NCI-H1417 treated with DMSO at 0.1 percent for 48 hours (cell line): ENCODE measurements at regions not wholly inside any gene's neighbourhood (a gene's known extent, or its start where the extent isn't known, plus 50 kb on each side); places are given as distances from the start of the nearest gene placed in this dataset.
"Not testable (repeated sequence)": the region's sequence is repeated elsewhere in the genome, so short reads cannot be mapped to it uniquely, and the experiment has no call there.

ENCODE experiments used
- DNase-seq: peaks from one replicate; lab custom pipeline; 2025; lab: John Stamatoyannopoulos, UW

- DNase-seq = no peak
These were observed 119.8 kb upstream of the SLC38A4 start for GRCh38 chr12:46945591-46945990.

DNA sequence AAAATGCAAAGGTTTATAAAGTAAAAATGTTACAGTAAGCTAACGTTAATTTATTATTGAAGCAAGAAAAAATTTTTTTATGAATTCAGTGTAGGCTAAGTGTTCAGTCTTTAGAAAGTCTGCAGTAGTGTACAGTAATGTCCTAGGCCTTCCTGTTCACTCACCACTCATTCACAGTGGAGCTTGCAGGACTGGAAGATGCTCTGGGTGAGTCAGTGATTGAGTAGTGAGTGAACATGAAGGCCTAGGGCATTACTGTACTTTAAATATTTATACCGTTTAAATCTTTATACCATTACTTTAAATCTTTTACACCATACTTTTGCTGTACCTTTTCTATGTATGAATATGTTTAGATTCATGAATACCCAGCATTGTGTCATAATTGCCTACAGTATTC lies 120.3 kb upstream of the SLC38A4 start:
- DNase-seq = no peak

DNA sequence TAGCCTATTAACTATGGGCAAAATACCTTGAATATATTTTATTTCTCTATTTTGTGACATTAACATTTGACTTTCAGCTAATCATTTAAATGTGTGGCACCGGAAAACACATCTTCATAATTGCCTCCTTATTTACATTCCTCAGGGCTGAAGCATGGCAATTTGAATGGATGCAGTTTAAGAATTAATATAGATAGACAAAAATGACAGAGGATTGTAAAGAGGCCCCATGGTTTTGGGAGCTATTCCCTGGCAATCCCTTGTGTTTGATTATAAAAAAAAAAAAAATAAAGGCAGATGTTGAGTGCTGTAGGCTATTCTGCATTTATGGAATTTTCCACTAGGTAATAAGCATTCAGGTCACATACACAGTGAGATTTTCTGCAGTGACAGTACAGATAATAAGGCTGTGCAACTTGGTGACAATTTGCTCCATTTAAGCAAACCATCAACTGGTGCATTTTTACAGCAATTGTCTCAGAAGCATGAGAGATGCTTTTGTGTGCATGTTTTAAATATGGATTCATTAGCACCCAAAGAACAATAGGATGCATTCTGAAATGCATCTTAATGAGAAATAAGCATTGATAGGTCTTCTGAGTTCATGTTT lies 123.2 kb upstream of the SLC38A4 start:
- no peak for DNase-seq

DNA sequence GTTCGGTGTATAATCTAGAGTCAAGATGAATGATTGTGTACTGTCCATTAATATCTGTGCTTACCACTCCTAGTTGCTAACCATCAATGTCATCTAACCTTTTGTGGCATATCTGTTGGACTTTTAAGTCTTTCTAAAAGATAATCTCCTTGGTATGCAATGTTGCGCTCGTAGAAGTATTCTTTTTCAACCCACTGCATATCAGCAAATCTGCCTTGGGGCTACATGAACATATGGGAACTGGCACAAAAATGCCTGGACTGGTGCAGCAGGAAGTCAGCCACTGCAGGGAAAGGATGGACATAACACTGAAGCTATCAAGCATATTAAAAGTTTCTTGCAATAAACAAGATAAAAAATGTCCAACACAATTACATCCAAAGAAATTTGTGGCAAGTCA lies 124.3 kb upstream of the SLC38A4 start:
- no peak for DNase-seq

- no peak for DNase-seq
These were observed 126.4 kb upstream of the PCED1B start for GRCh38 chr12:46952880-46953483.

GRCh38 chr12:46956451-46957035 lies 122.9 kb upstream of the PCED1B start:
- DNase-seq = no peak

DNA sequence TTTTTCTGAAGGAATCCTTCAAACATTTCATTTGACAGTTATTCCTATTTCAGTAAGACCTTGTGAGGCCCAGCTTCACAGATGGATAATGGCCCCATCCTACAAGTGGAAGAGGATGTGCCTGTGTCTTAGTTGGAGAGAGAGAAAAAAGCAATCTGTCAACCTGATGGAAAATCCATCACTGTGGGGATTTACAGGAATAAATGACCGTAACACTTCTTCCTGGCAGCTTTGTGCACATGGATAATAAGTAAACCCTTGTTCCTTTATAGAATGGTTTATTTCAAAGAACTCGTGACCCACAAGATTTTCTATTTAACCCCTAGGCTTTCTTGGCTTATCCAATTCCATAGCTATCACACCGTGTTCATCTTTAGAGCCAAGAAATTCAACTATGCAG lies 121.4 kb upstream of the PCED1B start:
- no peak for DNase-seq

GRCh38 chr12:46958599-46959290 lies 120.7 kb upstream of the PCED1B start:
- DNase-seq = no peak

- DNase-seq = no peak
These were observed 119.9 kb upstream of the PCED1B start for GRCh38 chr12:46959502-46959901.

DNA sequence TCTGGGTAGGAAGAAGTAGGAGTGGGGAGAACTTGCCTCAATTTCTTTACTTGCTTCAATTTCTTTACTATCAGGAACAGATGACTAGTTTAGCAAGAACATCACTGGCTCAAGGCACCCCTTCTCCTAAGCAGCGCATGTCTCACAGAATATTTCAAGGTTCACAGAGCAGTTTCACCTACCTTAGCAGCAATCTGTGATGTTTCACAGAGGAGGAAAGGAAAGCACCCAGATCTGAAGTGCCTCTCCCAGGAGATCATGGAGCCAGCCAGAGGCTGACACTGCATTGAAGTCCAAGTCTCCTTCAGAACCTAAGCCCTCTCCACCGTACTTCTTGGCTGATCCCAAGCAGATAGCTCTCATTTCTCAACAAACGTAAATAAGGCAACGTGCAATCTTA lies 118.7 kb upstream of the PCED1B start:
- DNase-seq = no peak

GRCh38 chr12:46963191-46963590 lies 116.2 kb upstream of the PCED1B start:
- DNase-seq = no peak

GRCh38 chr12:46963977-46964971 lies 115.1 kb upstream of the PCED1B start:
- DNase-seq = no peak

- no peak for DNase-seq
These were observed 114.3 kb upstream of the PCED1B start for GRCh38 chr12:46965137-46965536.

DNA sequence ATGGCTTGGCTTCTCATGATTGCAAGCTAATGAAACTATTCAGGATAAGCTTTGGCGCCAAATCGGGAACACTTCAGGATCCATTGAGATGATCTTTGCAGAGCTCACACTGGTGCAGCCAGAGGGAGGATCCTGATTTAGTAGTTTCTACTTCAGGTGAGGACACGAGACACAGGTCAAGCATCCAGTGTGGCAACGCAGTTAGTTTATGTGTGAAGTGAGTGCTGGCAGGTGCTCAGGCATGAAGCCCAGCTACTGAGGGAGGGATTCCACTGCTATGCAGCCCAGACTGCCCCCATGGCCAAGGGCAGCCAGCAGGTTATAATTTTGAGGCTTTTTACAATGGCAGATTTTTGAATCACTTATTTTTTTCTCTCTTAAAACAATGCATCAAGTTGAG lies 113.5 kb upstream of the PCED1B start:
- no peak for DNase-seq

DNA sequence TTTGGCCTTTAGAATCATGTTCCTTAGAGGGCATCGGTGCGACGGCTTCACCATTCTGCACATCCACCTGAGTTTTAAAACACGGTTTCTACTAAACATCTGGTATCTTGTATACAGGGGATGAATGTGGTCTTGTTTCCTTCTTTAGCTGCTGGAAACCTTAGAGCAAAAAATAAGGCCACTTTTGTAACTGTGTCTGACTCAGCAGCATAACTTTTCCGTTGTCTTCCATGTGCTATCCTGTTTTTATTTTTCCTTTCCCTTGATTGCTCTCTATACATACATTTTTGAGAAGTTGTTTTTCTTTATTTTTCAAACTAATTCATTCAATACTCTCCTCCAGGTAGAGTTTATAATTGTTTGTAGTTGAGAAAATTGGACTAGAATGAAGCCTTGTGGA lies 108.8 kb upstream of the PCED1B start:
- no peak for DNase-seq

- DNase-seq = not testable (repeated sequence)
These were observed 105.5 kb upstream of the PCED1B start for GRCh38 chr12:46973937-46974336.

- DNase-seq = no peak
These were observed 101.5 kb upstream of the PCED1B start for GRCh38 chr12:46977871-46978375.

DNA sequence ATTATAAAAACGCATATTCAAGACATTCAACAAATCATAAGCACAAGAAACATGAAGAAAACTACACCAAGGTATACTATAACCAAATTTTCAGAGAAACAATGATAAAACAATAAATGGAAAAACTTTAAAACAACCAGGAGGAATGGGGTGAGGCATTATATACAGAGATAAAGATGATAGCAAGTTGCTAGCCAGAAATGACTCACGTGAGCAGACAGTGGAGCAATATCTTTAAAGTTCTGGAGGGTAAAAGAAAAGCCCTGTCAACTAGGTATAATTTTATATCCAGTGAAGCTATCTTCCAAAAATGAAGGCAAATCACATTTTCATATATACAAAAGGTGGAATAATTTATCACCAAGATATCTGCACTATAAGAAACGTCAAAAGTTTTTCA lies 97.8 kb upstream of the PCED1B start:
- no peak for DNase-seq

GRCh38 chr12:46982629-46983392 lies 96.6 kb upstream of the PCED1B start:
- no peak for DNase-seq

- no peak for DNase-seq
These were observed 96.0 kb upstream of the PCED1B start for GRCh38 chr12:46983393-46983793.
